ENCODE measurements at regions not wholly inside any gene's neighbourhood (a gene's known extent, or its start where the extent isn't known, plus 50 kb on each side); places are given as distances from the start of the nearest gene placed in this dataset.

DNA sequence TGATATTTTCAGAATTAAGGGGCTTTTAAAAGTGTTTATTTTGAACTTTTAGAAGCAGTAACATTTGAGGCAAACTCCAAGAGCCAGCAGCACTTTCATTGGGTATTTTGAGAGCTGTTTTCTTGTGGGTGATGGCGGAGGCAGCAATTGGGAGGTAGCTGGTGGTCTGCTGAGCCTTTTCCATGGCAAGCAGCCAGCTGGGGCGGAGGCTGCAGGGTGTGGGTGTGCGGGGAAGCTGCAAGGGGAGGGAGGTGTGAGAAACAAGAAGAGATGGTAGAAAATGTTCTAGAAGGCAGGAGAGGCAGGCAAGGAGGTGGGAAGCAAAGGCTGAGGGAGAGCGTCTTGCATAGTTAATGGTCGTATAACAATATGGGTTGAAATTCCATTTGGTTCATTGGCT is 223.4 kb upstream of the HTR2A start:
- TF ChIP-seq, protein P1, sequence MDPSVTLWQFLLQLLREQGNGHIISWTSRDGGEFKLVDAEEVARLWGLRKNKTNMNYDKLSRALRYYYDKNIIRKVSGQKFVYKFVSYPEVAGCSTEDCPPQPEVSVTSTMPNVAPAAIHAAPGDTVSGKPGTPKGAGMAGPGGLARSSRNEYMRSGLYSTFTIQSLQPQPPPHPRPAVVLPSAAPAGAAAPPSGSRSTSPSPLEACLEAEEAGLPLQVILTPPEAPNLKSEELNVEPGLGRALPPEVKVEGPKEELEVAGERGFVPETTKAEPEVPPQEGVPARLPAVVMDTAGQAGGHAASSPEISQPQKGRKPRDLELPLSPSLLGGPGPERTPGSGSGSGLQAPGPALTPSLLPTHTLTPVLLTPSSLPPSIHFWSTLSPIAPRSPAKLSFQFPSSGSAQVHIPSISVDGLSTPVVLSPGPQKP (IDR thresholded peaks at IDR 0.05; ENCODE audit: borderline replicate concordance, low read depth, low read length) = no peak
- TF ChIP-seq, protein P2, sequence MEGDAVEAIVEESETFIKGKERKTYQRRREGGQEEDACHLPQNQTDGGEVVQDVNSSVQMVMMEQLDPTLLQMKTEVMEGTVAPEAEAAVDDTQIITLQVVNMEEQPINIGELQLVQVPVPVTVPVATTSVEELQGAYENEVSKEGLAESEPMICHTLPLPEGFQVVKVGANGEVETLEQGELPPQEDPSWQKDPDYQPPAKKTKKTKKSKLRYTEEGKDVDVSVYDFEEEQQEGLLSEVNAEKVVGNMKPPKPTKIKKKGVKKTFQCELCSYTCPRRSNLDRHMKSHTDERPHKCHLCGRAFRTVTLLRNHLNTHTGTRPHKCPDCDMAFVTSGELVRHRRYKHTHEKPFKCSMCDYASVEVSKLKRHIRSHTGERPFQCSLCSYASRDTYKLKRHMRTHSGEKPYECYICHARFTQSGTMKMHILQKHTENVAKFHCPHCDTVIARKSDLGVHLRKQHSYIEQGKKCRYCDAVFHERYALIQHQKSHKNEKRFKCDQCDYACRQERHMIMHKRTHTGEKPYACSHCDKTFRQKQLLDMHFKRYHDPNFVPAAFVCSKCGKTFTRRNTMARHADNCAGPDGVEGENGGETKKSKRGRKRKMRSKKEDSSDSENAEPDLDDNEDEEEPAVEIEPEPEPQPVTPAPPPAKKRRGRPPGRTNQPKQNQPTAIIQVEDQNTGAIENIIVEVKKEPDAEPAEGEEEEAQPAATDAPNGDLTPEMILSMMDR (conservative IDR thresholded peaks at IDR 0.05; ENCODE audit: low read depth, low read length) = no peak
- TF ChIP-seq CEBPB (IDR thresholded peaks at IDR 0.05; ENCODE audit: low read depth, low read length) (no peak), MAFK (IDR thresholded peaks at IDR 0.05; ENCODE audit: low read depth, low read length) (no peak), SMC3 (IDR thresholded peaks at IDR 0.05; ENCODE audit: low read depth, low read length) (no peak)
